GM20000 (cell line): ENCODE measurements at regions not wholly inside any gene's neighbourhood (a gene's known extent, or its start where the extent isn't known, plus 50 kb on each side); places are given as distances from the start of the nearest gene placed in this dataset.

Experiments
- DNase-seq: peaks from one replicate; pipeline ENCODE4 v3.0.0; 2012; ENCODE audit warnings: low spot score
- TF ChIP-seq, protein P1 (sequence below): IDR thresholded peaks from 2 replicates; pipeline ENCODE4 v1.5.1; 2012; ENCODE audit warnings: mild to moderate bottlenecking, control low read depth; ENCODE audit errors: extremely low read depth, missing control alignments

DNA sequence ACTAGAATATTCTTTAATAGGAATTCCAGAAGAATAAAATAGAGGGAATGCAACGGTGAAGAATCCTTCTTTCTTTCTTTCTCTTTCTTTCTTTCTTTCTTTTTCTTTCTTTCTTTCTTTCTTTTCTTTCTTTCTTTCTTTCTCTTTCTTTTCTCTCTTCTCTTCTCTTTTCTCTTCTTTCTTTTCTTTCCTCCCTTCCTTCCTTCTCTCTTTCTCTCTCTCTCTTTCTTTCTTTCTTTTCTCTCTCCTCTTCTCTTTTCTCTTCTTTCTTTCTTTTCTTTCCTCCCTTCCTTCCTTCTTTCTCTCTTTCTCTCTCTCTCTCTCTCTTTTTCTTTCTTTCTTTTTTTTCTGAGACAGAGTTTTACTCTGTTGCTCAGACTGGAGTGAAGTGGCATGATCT lies 160.8 kb upstream of the PRICKLE1 start:
- TF ChIP-seq, protein P1, sequence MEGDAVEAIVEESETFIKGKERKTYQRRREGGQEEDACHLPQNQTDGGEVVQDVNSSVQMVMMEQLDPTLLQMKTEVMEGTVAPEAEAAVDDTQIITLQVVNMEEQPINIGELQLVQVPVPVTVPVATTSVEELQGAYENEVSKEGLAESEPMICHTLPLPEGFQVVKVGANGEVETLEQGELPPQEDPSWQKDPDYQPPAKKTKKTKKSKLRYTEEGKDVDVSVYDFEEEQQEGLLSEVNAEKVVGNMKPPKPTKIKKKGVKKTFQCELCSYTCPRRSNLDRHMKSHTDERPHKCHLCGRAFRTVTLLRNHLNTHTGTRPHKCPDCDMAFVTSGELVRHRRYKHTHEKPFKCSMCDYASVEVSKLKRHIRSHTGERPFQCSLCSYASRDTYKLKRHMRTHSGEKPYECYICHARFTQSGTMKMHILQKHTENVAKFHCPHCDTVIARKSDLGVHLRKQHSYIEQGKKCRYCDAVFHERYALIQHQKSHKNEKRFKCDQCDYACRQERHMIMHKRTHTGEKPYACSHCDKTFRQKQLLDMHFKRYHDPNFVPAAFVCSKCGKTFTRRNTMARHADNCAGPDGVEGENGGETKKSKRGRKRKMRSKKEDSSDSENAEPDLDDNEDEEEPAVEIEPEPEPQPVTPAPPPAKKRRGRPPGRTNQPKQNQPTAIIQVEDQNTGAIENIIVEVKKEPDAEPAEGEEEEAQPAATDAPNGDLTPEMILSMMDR = no peak
- no peak for DNase-seq

DNA sequence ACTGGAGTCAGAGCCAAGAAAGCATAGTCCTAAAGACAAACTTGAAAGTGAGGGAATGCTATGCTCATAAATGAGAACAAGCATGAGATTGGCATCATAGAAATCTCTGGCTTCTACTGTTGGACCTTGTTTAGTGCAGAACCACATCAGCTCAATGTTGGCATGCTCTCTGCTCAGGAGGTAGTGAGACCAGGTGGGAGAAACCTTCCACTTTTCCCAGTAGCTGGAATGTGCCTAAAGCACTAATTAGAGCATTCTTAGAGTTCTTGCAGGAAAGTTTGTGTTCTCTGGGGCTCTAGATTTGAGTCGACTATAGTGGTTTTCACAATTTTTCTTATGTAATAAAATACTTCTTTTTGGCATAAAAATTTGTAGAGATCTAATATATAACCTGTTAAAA lies 159.7 kb upstream of the PRICKLE1 start:
- no peak for DNase-seq
- TF ChIP-seq, protein P1 = no peak

DNA sequence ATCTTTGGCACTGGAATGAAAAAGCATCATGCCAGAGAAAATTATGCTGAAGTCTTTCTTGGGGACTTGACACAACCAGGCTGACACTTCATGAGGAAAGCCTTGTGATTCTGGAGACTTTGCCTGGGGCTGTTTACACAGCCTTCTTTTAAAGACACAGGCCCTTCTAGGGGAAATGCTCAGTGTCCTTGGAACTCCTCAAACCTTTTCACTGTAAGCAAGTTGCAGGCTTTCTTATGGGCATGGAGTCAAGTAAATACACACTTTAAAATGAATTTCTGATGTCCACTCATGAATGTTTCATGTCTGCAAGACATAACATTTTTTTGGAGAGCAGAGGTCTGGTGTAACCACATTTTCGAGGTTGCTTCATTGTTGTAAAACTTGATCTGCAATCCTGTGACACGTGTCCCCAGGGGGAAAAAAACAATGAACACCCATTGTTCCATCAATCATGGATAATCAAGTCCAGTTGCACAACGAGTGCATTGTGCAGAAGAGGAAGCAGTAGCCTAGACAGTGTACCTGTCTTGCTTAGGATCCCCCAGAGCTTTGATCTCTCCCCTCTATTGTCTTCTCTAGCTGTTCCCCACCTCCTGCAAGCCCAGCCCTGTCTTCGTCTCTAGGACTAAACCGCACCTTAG lies 155.1 kb upstream of the PRICKLE1 start:
- TF ChIP-seq, protein P1 = no peak
- no peak for DNase-seq

DNA sequence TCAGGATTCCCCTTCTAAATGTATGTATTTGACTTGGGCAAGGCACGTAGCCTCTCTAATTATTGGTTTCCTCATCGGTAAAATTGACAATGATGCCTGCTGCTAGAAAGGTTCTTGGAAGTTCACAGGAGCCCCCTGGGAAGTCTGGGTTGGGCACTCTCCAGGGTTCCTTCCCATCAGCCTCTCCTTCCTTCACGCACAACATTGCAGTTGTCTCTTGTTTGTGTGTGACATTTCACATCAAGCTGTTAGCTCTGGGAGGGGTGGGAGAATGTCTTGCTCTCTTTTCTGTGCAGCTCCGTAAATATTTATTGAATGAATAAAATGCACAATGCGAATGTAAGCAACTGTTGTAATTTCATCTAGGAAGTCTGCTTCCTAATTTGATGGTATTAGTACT lies 153.2 kb upstream of the PRICKLE1 start:
- TF ChIP-seq, protein P1 = no peak
- DNase-seq = no peak

DNA sequence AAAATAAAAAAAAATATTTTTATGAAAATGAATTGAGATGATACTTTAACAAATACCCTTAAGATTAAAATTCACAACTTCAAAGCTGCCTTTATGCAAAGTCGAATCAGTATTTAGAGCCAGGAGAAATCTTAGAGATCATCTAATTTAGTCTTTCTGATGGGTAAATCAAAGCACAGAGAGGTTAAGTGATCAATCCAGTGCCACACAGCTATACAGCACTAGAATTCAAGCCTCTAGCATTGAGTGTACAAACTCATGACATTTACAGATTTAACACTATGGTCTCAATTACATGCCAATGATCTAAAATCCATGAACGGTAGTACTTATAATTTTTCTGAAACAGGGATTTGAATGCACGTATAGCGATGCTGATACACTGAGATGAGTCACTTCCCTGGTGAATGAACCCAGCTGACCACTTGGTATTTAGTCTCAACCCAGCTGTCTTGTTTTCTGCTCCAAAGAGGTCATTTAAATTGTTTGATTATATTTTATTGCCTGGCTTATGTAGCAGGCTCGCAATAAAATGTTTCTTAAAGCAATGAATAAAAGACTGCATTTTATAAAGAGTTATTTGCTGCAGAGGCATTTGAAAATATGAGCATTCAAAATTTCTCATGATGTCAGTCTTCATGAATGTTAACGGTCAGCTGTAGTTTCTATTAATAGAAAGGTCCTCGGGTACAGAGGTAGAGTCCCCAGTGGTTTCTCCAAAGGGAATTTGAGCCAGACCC lies 152.4 kb upstream of the PRICKLE1 start:
- TF ChIP-seq, protein P1 = no peak
- no peak for DNase-seq

DNA sequence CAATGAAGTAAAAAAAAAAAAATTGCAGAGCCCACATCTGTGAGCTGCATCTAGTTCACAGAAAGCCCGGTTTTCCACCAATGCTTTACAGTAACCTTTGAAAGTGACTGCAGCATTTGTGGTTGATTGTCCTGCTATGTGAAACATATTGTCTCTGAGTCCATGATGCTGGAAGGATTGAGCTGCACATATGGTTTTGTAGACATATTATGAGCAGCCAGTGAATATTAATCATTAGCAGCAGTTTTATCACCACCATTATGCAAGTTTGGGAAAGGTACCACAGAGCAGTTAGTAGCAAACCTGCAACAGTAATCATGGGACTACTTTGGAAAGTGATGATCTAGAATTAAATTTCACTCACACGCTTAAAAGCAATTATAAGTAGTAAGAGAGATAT lies 151.5 kb upstream of the PRICKLE1 start:
- TF ChIP-seq, protein P1 = no peak
- no peak for DNase-seq

DNA sequence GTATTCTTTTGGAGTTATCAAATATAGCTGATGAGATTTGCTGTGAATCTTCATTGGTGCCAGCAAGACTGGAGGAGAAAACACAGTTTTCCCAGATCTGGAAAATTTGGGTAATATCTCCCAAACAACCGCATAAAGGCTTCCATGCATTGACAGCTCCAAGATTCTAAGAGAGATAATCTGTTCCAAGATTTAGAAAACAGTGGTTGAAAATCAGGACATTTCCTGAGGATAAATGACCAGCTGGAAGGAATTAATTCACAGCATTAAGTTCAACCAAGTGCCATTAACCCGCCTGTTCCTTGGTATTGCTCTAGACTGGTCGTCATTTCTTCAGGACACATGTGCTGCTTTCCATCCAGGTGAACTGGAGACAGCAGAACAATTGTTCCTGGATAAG lies 147.9 kb upstream of the PRICKLE1 start:
- no peak for DNase-seq
- TF ChIP-seq, protein P1 = no peak
